KMS-11 (cell line): ENCODE measurements at regions not wholly inside any gene's neighbourhood (a gene's known extent, or its start where the extent isn't known, plus 50 kb on each side); places are given as distances from the start of the nearest gene placed in this dataset.

Experiments used
- H2AFZ ChIP-seq: fragments of 200-600 bp; sonication (generic); 2 replicates; pipeline ENCODE4 v1.6.1; 2016; ENCODE audit warnings: antibody characterized with exemption, mixed run types, low read depth
- H3K27ac ChIP-seq: fragments of 200-600 bp; sonication (generic); 2 replicates; pipeline ENCODE4 v1.6.1; 2016; ENCODE audit warnings: mild to moderate bottlenecking, mixed run types
- H3K27me3 ChIP-seq: fragments of 200-600 bp; sonication (generic); 2 replicates; pipeline ENCODE4 v1.6.1; 2017; ENCODE audit warnings: mild to moderate bottlenecking, low read depth, mixed run types, moderate library complexity; ENCODE audit not compliant: insufficient read depth
- H3K36me3 ChIP-seq: fragments of 200-600 bp; sonication (generic); 2 replicates; pipeline ENCODE4 v1.6.1; 2017; ENCODE audit warnings: mild to moderate bottlenecking, mixed run types; ENCODE audit not compliant: insufficient read depth
- H3K4me1 ChIP-seq: fragments of 200-600 bp; sonication (generic); 2 replicates; pipeline ENCODE4 v1.6.1; 2016; ENCODE audit warnings: mild to moderate bottlenecking, low read depth, mixed run types; ENCODE audit not compliant: poor library complexity, severe bottlenecking
- H3K4me2 ChIP-seq: fragments of 200-600 bp; sonication (generic); 2 replicates; pipeline ENCODE4 v1.7.0; 2016; ENCODE audit warnings: mild to moderate bottlenecking, mixed run types
- H3K4me3 ChIP-seq: fragments of 200-600 bp; sonication (generic); IDR thresholded peaks from 2 replicates; pipeline ENCODE4 v1.6.1; 2017; ENCODE audit warnings: low read depth, low read length, mixed read lengths; ENCODE audit not compliant: insufficient read depth
- H3K79me2 ChIP-seq: fragments of 200-600 bp; sonication (generic); 2 replicates; pipeline ENCODE4 v1.6.1; 2016; ENCODE audit warnings: low read depth, mixed run types; ENCODE audit not compliant: insufficient read depth
- H3K9ac ChIP-seq: fragments of 200-600 bp; sonication (generic); 2 replicates; pipeline ENCODE4 v1.6.1; 2016; ENCODE audit warnings: mild to moderate bottlenecking, mixed run types
- H4K20me1 ChIP-seq: fragments of 200-600 bp; sonication (generic); 2 replicates; pipeline ENCODE4 v1.6.1; 2016; ENCODE audit warnings: mild to moderate bottlenecking, mixed run types; ENCODE audit not compliant: insufficient read depth
- TF ChIP-seq, protein P1 (sequence below): fragments of 200-600 bp; sonication (generic); conservative IDR thresholded peaks from 2 replicates; pipeline ENCODE4 v1.6.1; 2017; ENCODE audit warnings: low read depth, mild to moderate bottlenecking, antibody characterized with exemption, low read length, moderate library complexity, mixed read lengths

DNA sequence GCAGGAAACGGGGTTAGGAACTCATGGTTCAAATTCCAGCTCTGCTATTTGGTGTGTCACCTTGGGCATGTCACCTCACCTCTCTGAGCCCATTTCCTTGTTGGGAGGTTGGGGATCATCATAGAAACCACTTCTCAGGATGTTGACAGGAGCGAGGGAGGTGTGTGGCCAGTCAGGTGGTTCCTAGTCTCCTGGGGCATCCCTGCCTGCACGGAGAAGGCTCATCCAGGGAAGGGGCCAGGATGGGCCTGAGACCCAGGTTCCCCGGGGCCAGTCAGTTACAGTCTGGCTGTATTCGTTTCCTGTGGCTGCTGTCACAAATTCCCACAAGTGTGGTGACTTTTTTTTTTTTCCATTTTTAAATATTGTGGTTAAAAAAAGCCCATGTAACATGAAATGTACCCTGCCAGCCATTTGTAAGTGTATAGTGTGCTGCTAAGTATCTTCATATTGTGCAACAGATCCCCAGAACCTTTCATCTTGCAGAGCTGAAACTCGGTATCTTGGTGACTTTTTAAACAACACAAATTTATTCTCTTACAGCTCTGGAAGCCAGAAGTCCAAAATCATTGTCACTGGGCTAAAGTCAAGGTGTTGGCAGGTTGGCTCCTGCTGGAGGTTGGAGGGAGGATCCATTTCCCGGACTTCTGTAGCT lies 78.7 kb upstream of the UNC5A start:
- H3K4me1 ChIP-seq, result no peaks in the 10 kb centered on the region
- peaks cover 43% of the 10 kb centered on the region; the same call in 1 of the 2 replicates for H3K27me3 ChIP-seq
- H3K79me2 ChIP-seq, result no peaks in the 10 kb centered on the region
- H4K20me1 ChIP-seq, result no peaks in the 10 kb centered on the region
- no peak overlapping the region for H3K27ac ChIP-seq
- H3K9ac ChIP-seq, result no peak overlapping the region
- H3K4me2 ChIP-seq, result no peak overlapping the region
- TF ChIP-seq, protein P1, sequence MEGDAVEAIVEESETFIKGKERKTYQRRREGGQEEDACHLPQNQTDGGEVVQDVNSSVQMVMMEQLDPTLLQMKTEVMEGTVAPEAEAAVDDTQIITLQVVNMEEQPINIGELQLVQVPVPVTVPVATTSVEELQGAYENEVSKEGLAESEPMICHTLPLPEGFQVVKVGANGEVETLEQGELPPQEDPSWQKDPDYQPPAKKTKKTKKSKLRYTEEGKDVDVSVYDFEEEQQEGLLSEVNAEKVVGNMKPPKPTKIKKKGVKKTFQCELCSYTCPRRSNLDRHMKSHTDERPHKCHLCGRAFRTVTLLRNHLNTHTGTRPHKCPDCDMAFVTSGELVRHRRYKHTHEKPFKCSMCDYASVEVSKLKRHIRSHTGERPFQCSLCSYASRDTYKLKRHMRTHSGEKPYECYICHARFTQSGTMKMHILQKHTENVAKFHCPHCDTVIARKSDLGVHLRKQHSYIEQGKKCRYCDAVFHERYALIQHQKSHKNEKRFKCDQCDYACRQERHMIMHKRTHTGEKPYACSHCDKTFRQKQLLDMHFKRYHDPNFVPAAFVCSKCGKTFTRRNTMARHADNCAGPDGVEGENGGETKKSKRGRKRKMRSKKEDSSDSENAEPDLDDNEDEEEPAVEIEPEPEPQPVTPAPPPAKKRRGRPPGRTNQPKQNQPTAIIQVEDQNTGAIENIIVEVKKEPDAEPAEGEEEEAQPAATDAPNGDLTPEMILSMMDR, result no peak
- H3K36me3 ChIP-seq, result no peaks in the 10 kb centered on the region
- no peak overlapping the region for H3K4me3 ChIP-seq
- no peak overlapping the region for H2AFZ ChIP-seq

DNA sequence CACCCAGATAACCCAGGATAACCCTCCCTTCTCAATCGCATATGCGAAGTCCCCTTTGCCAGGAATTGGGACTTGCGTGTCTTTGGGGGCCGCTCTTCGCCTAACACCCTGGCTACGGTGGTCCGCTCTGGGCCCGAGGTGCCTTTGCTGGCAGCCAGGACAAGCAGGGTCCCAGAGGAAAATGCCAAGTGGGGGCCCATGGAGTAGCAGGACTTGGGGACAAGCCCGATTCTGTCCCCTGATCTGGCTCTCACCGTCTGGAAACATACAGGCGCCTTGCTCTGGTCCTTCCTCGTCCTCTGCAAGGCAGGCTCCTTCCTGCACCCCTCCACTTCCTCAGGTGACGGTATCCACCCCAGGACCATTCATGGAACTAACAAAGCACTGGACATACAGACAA lies 78.1 kb upstream of the UNC5A start:
- Histone ChIP-seq H3K36me3 (no peaks in the 10 kb centered on the region), H3K9ac (no peak overlapping the region), H3K4me1 (no peaks in the 10 kb centered on the region), H3K4me3 (no peak overlapping the region), H2AFZ (no peak overlapping the region), H3K27me3 (peaks cover 40% of the 10 kb centered on the region; the same call in 1 of the 2 replicates), H3K27ac (no peak overlapping the region), H3K4me2 (no peak overlapping the region), H4K20me1 (no peaks in the 10 kb centered on the region), H3K79me2 (no peaks in the 10 kb centered on the region)
- TF ChIP-seq, protein P1, result no peak

DNA sequence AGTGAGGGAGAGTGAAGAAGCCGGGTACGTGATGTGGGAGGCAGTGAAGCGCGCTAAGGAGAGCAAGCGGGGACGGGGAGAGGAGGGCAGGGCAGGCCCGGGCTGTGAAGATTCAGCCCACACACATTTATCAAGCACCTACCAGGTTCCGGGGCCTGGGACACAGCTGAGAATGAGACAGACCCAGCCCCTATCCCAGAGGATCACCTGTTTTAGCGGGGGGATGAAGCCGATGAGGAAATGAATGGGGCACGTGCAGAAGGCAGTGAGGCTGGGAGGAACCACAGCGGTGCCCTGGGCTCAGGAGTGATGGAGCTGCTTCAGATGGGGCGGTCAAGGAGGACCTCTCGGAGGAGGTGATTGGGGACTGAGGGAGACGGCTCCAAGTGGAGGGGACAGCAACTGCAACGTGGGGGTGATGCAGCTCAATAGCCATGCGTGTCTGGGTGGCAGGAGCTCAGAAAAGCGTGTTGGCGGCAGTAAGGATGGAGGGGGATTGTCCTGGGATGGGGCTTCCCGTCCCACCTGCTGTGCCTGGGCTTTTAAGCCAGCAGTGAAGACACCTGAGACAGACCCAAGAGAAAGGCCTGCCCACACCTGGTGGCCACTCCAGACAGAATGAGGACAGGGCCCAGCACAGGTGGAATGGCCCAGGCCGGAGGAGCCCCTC lies 77.5 kb upstream of the UNC5A start:
- Histone ChIP-seq H3K9ac (no peak overlapping the region), H3K27ac (no peak overlapping the region), H3K4me2 (no peak overlapping the region), H2AFZ (no peak overlapping the region), H3K79me2 (no peaks in the 10 kb centered on the region), H3K4me1 (no peaks in the 10 kb centered on the region), H3K4me3 (no peak overlapping the region), H3K27me3 (peaks cover 34% of the 10 kb centered on the region; the same call in 1 of the 2 replicates), H3K36me3 (no peaks in the 10 kb centered on the region), H4K20me1 (no peaks in the 10 kb centered on the region)
- TF ChIP-seq, protein P1, result no peak

DNA sequence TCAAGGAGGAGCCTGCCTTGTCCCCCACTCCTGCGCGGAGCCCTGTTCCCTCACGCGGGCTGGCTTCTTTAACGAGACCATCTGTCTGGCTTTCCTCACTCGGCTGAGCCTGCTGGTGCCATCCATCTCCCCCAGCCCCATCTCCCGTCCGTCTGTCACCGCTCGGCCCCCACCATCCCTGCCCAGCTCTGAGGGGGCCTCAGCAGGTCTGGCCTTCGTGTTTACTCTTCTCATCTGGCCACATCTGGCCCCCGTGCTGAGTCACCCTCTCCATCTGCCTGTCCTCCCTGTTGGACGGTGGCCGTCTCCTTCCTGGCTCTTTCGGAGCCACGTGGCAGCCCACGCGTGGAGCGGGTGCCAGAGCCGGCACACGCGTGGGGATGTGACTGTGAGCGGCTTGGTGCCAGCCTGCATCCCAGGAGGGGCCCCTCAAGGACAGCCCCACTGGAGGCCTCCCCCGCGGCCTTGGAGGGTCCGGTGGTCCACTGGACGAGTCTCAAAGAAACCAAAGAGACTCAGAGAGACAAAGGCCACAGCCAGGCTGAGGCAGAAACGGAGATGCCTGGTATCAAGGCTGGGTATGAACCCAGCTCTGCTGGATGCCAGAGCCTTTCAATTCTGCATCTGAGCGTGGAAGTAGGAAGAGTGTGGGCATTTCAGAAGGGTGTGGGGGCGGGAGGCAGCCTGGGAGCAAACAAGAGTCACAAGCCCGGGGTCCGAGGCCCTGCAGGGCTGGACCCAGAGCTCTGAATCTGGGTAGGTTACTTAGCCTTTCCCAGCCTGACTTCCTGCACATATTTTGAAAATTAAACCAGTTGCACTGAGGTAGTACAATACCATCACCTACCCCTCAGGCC lies 76.7 kb upstream of the UNC5A start:
- no peaks in the 10 kb centered on the region for H3K79me2 ChIP-seq
- H2AFZ ChIP-seq, result no peak overlapping the region
- H3K27me3 ChIP-seq, result peaks cover 36% of the 10 kb centered on the region; the same call in 1 of the 2 replicates
- no peaks in the 10 kb centered on the region for H3K36me3 ChIP-seq
- no peak overlapping the region for H3K9ac ChIP-seq
- no peaks in the 10 kb centered on the region for H3K4me1 ChIP-seq
- H3K4me3 ChIP-seq, result no peak overlapping the region
- TF ChIP-seq, protein P1, result no peak
- H3K4me2 ChIP-seq, result no peak overlapping the region
- H3K27ac ChIP-seq, result no peak overlapping the region
- no peaks in the 10 kb centered on the region for H4K20me1 ChIP-seq
